ENCODE measurements at regions not wholly inside any gene's neighbourhood (a gene's known extent, or its start where the extent isn't known, plus 50 kb on each side); places are given as distances from the start of the nearest gene placed in this dataset.

DNA sequence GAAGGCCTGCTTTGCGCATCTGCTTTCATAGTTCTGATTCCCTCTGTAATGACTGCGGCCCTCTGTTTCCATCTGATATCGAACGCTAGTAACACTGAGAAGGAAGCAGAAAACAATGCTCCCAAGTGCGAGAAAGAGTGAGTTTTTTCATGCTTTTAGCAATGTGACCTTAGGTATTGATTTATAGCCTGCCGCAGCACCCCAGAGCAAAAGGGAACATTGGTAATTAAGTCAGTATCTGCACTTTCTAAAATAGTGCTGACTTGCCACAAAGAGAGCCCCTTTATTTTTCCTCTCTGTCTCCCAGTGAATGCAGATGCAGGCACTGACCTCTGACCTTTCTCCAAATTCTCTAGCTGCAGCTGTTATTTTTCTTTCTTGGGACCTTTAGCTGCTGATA is 129.8 kb downstream of the HDGFL1 start (continued):
- no peak for TF ChIP-seq HOXD13 (CRISPR knock-in tag; IDR thresholded peaks at IDR 0.05; ENCODE audit: borderline replicate concordance)
- no peak for TF ChIP-seq ZNF76 (tag by site-specific recombination; IDR thresholded peaks at IDR 0.05; ENCODE audit: borderline replicate concordance, low read depth)
- TF ChIP-seq, protein P1, sequence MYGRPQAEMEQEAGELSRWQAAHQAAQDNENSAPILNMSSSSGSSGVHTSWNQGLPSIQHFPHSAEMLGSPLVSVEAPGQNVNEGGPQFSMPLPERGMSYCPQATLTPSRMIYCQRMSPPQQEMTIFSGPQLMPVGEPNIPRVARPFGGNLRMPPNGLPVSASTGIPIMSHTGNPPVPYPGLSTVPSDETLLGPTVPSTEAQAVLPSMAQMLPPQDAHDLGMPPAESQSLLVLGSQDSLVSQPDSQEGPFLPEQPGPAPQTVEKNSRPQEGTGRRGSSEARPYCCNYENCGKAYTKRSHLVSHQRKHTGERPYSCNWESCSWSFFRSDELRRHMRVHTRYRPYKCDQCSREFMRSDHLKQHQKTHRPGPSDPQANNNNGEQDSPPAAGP (tag by site-specific recombination; IDR thresholded peaks at IDR 0.05) = no peak

DNA sequence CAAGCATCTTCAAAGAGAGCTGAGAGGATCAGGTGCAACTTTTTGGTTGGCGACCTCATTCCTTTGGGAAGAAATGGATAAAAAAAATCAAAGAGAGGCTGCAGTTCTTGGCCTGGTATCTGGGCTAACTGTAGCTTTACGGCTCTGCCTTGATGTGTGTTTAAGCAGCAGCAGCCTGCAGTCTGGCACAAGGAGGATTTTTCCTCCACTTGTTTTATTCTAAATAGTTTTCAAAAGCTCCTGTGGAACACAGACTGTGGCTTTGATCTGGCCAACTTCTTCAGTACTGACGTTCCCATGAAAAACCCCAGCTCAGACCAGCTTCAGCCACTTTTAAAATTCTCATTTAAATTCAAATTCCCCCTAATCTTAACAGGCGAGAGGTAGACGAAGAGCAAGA is 137.3 kb downstream of the HDGFL1 start:
- ChIA-PET CTCF (no interaction called here), POLR2A (no interaction called here)
- Histone ChIP-seq H3K4me3 (ENCODE audit: low read depth, low read length) (no peak overlapping the region), H3K4me1 (ENCODE audit: control insufficient read depth, insufficient read depth, low read length) (no peaks in the 10 kb centered on the region), H3K36me3 (ENCODE audit: control insufficient read depth in 2 of 2, insufficient read depth in 1 of 2, low read length in 2 of 2) (no peaks in the 10 kb centered on the region), H3K9me3 (ENCODE audit: control insufficient read depth, insufficient read depth, low read depth, low read length) (no peaks in the 10 kb centered on the region), H3K27ac (ENCODE audit: extremely low read depth, low read depth, low read length) (no peak overlapping the region)
- TF ChIP-seq ZNF146 (tag by site-specific recombination; IDR thresholded peaks at IDR 0.05) (no peak), ZNF248 (tag by site-specific recombination; IDR thresholded peaks at IDR 0.05) (no peak), ZFP37 (tag by site-specific recombination; IDR thresholded peaks at IDR 0.05) (no peak), ZBTB48 (tag by site-specific recombination; IDR thresholded peaks at IDR 0.05) (no peak), ZNF530 (tag by site-specific recombination; IDR thresholded peaks at IDR 0.05; ENCODE audit: low read depth) (no peak), ZNF600 (tag by site-specific recombination; IDR thresholded peaks at IDR 0.05) (no peak), ZNF169 (tag by site-specific recombination; IDR thresholded peaks at IDR 0.05) (no peak), ZNF16 (tag by site-specific recombination; IDR thresholded peaks at IDR 0.05; ENCODE audit: low read depth) (no peak), ZNF140 (tag by site-specific recombination; IDR thresholded peaks at IDR 0.05) (no peak), ZSCAN16 (tag by site-specific recombination; IDR thresholded peaks at IDR 0.05) (no peak)
- TF ChIP-seq, protein P2, sequence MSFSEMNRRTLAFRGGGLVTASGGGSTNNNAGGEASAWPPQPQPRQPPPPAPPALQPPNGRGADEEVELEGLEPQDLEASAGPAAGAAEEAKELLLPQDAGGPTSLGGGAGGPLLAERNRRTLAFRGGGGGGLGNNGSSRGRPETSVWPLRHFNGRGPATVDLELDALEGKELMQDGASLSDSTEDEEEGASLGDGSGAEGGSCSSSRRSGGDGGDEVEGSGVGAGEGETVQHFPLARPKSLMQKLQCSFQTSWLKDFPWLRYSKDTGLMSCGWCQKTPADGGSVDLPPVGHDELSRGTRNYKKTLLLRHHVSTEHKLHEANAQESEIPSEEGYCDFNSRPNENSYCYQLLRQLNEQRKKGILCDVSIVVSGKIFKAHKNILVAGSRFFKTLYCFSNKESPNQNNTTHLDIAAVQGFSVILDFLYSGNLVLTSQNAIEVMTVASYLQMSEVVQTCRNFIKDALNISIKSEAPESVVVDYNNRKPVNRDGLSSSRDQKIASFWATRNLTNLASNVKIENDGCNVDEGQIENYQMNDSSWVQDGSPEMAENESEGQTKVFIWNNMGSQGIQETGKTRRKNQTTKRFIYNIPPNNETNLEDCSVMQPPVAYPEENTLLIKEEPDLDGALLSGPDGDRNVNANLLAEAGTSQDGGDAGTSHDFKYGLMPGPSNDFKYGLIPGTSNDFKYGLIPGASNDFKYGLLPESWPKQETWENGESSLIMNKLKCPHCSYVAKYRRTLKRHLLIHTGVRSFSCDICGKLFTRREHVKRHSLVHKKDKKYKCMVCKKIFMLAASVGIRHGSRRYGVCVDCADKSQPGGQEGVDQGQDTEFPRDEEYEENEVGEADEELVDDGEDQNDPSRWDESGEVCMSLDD (tag by site-specific recombination; IDR thresholded peaks at IDR 0.05) = no peak

DNA sequence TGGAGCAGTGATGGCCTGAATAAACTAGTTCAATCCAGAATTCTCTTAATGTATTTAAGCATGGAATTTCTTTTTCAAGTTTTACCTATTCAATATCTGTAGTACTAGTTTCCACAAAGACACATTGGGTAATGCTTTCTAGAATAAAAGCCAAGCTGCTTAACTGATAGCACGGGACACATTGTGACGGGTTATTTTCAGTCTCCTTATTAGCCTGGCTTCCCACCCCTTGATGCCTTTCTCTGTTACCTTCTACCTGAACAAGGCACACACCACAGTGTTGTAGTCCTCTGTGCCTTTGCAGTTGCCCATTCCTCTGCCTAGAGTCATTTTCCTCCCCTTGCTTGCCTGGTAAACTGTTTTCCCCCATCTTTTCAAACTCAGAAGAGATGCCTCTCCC is 139.1 kb downstream of the HDGFL1 start:
- Histone ChIP-seq H3K9me3 (ENCODE audit: control insufficient read depth, insufficient read depth, low read depth, low read length) (no peaks in the 10 kb centered on the region), H3K4me3 (ENCODE audit: low read depth, low read length) (no peak overlapping the region), H3K36me3 (ENCODE audit: control insufficient read depth in 2 of 2, insufficient read depth in 1 of 2, low read length in 2 of 2) (no peaks in the 10 kb centered on the region), H3K27ac (ENCODE audit: extremely low read depth, low read depth, low read length) (no peak overlapping the region), H3K4me1 (ENCODE audit: control insufficient read depth, insufficient read depth, low read length) (no peaks in the 10 kb centered on the region)
- POLR2A ChIA-PET = no interaction called here
- CTCF ChIA-PET = interaction anchor here (0.6 kb wide), 1 partner anchor 135 kb away, joined by 3 read pairs; no protein-coding TSS in a partner anchor
- no peak for TF ChIP-seq ZNF558 (tag by site-specific recombination; IDR thresholded peaks at IDR 0.05)
- no peak for TF ChIP-seq GLIS2 (tag by site-specific recombination; IDR thresholded peaks at IDR 0.05)
- TF ChIP-seq, protein P3, sequence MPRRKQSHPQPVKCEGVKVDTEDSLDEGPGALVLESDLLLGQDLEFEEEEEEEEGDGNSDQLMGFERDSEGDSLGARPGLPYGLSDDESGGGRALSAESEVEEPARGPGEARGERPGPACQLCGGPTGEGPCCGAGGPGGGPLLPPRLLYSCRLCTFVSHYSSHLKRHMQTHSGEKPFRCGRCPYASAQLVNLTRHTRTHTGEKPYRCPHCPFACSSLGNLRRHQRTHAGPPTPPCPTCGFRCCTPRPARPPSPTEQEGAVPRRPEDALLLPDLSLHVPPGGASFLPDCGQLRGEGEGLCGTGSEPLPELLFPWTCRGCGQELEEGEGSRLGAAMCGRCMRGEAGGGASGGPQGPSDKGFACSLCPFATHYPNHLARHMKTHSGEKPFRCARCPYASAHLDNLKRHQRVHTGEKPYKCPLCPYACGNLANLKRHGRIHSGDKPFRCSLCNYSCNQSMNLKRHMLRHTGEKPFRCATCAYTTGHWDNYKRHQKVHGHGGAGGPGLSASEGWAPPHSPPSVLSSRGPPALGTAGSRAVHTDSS (tag by site-specific recombination; IDR thresholded peaks at IDR 0.05) = no peak
- no peak for TF ChIP-seq ZNF138 (tag by site-specific recombination; IDR thresholded peaks at IDR 0.05; ENCODE audit: borderline replicate concordance)
- TF ChIP-seq, protein P4, sequence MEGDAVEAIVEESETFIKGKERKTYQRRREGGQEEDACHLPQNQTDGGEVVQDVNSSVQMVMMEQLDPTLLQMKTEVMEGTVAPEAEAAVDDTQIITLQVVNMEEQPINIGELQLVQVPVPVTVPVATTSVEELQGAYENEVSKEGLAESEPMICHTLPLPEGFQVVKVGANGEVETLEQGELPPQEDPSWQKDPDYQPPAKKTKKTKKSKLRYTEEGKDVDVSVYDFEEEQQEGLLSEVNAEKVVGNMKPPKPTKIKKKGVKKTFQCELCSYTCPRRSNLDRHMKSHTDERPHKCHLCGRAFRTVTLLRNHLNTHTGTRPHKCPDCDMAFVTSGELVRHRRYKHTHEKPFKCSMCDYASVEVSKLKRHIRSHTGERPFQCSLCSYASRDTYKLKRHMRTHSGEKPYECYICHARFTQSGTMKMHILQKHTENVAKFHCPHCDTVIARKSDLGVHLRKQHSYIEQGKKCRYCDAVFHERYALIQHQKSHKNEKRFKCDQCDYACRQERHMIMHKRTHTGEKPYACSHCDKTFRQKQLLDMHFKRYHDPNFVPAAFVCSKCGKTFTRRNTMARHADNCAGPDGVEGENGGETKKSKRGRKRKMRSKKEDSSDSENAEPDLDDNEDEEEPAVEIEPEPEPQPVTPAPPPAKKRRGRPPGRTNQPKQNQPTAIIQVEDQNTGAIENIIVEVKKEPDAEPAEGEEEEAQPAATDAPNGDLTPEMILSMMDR (tag by site-specific recombination; IDR thresholded peaks at IDR 0.05) = no peak
- TF ChIP-seq SP7 (tag by site-specific recombination; IDR thresholded peaks at IDR 0.05) = no peak
- TF ChIP-seq KLF1 (tag by site-specific recombination; IDR thresholded peaks at IDR 0.05) = no peak
- TF ChIP-seq, protein P5, sequence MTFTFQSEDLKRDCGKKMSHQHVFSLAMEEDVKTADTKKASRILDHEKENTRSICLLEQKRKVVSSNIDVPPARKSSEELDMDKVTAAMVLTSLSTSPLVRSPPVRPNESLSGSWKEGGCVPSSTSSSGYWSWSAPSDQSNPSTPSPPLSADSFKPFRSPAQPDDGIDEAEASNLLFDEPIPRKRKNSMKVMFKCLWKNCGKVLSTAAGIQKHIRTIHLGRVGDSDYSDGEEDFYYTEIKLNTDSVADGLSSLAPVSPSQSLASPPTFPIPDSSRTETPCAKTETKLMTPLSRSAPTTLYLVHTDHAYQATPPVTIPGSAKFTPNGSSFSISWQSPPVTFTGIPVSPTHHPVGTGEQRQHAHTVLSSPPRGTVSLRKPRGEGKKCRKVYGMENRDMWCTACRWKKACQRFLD (tag by site-specific recombination; IDR thresholded peaks at IDR 0.05) = no peak
- TF ChIP-seq ZFP69B (tag by site-specific recombination; IDR thresholded peaks at IDR 0.05) = no peak
- TF ChIP-seq ZNF658 (tag by site-specific recombination; IDR thresholded peaks at IDR 0.05) = no peak
- no peak for TF ChIP-seq ZNF169 (tag by site-specific recombination; IDR thresholded peaks at IDR 0.05)
